T-helper 2 cell treated with Interferon-gamma antibody and Interleukin-4, amounts not matched to agents 5 μg/mL and 100 μg/mL, for 36 hours (primary cell): ENCODE measurements at regions not wholly inside any gene's neighbourhood (a gene's known extent, or its start where the extent isn't known, plus 50 kb on each side); places are given as distances from the start of the nearest gene placed in this dataset.

Experiments
- DNase-seq: peaks from one replicate; pipeline ENCODE4 v3.0.0; 2021; ENCODE audit warnings: low spot score
- H3K27ac Mint-ChIP-seq: one replicate; pipeline ENCODE4 v1.8.0; 2021; ENCODE audit warnings: mild to moderate bottlenecking, mixed read lengths
- H3K27me3 Mint-ChIP-seq: one replicate; pipeline ENCODE4 v1.8.0; 2021; ENCODE audit warnings: low read depth, mixed read lengths
- H3K36me3 Mint-ChIP-seq: one replicate; pipeline ENCODE4 v1.8.0; 2021; ENCODE audit warnings: low read depth, mixed read lengths
- H3K4me1 Mint-ChIP-seq: one replicate; pipeline ENCODE4 v1.8.0; 2021; ENCODE audit warnings: low read depth, mixed read lengths
- H3K4me3 Mint-ChIP-seq: one replicate; pipeline ENCODE4 v1.8.0; 2022; ENCODE audit warnings: mild to moderate bottlenecking, moderate library complexity, mixed read lengths
- H3K9me3 Mint-ChIP-seq: one replicate; pipeline ENCODE4 v1.8.0; 2021; ENCODE audit warnings: mixed read lengths

DNA sequence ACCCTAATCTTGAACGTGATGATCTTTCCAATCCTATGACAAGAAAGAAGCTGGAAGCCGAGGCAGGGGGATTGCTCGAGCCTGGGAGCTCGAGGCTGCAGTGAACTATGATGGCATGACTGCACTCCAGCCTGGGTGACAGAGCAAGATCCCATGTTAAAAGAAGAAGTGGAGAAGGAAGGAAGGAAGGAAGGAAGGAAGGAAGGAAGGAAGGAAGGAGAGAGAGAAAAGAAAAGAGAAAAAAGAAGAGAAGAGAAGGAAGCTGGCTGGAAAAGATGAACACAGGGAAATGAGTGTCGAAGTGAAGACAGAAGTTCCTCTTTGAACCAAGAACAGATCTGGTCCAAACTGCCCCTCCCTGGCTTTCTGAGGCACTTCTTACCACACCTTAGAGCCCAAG, 100.5 kb upstream of the PRNP start:
- Mint-ChIP-seq H3K27me3 (peaks cover 20% of the 10 kb centered on the region), H3K9me3 (no peaks in the 10 kb centered on the region), H3K36me3 (no peaks in the 10 kb centered on the region), H3K4me1 (peaks cover 1% of the 10 kb centered on the region), H3K4me3 (no peak overlapping the region), H3K27ac (no peak overlapping the region)
- no peak for DNase-seq

DNA sequence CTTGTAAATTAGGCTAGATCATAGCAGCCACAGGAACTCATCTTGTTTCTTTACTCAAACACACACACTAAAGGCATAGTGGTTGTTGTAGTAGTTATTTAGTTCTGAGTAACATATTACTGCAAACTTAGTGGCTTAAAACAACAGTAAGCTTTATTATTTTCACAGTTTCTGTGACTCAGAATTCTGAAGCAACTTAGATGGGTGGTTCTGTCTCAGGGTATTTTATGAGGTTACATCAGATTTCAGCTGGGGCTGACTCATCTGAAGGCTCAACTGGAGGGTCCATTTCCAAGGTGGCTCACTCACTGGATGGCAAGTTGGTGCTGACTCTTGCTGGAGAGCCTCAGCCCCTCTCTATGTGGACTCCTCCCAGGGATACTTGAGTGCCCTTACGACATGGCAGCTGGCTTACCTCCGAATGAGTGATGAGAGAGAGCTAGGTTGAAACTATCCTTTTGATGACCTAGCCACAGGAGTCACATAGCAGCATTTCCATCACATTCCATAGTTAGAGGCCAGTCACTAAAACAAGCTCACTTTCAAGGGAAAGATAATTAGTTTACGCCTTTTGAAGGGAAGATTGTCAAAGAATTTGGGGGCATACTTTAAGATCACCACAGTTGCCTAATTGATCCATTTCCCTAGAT, 101.0 kb upstream of the PRNP start:
- no peak for DNase-seq
- H3K4me3 Mint-ChIP-seq: no peak overlapping the region
- H3K4me1 Mint-ChIP-seq: peaks cover 1% of the 10 kb centered on the region
- no peaks in the 10 kb centered on the region for H3K9me3 Mint-ChIP-seq
- H3K27me3 Mint-ChIP-seq: peaks cover 18% of the 10 kb centered on the region
- H3K36me3 Mint-ChIP-seq: no peaks in the 10 kb centered on the region
- no peak overlapping the region for H3K27ac Mint-ChIP-seq

DNA sequence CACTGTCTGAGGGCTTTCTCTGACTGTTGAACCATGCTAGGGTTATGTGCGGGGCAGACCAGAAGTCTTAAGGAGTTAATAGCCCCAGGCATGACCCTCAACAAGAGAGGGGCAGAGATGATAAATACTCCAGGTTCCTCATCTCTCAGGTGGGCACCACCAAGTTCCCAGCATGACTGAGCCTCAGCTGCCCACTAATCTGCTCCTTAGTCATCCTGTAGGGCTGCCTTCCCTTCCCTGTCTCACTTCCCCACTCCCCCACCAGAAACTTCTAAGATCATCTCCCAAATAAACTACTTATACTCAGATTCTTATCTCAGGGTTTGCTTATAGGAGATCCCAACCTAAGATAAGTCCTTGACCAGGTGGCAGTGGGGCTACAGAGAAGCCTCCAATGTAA, 101.7 kb upstream of the PRNP start:
- DNase-seq: no peak
- Mint-ChIP-seq H3K9me3 (no peaks in the 10 kb centered on the region), H3K4me1 (peaks cover 1% of the 10 kb centered on the region), H3K36me3 (no peaks in the 10 kb centered on the region), H3K27ac (no peak overlapping the region), H3K4me3 (no peak overlapping the region), H3K27me3 (peaks cover 21% of the 10 kb centered on the region)

DNA sequence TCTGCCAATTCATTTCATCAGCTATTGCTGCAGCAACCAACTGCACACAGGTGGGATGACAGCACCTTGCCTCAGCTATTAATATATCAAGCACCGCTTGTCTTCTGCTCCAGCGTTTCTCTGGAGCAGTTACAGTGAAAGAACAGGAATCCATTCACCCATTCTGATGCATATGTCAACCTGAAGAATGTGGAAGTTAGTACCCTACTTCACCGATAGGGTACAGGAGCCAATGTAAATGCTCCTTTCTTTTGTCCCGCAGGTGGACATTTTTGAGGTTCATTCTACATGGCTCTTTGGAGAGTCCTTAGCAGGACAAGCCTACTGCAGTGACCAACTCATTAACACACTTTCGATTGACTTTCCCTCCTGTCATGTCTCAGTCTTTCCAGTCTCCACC, 104.4 kb upstream of the PRNP start:
- Mint-ChIP-seq H3K36me3 (no peaks in the 10 kb centered on the region), H3K9me3 (no peaks in the 10 kb centered on the region), H3K27me3 (peaks cover 35% of the 10 kb centered on the region)

DNA sequence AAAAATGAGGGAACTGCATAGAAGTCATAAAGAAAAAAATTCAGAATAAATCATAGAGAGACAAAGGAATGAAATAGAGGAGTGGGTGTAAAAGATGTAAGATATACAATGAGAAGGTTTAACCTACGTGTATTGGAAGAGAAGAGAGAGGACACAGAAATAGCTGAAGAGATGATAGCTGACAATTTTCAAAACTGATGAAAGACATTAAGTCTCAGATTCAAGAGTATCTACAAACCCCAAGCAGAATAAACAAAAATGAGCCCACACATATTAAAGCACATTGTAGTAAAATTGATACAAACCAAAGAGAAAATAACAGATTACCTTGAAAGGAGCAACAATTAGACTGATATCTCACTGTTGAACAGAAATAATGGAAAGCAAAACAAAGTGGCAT, 107.9 kb upstream of the PRNP start:
- Mint-ChIP-seq H3K4me3 (no peak overlapping the region), H3K27me3 (peaks cover 45% of the 10 kb centered on the region), H3K9me3 (no peaks in the 10 kb centered on the region), H3K36me3 (no peaks in the 10 kb centered on the region), H3K27ac (no peak overlapping the region), H3K4me1 (peaks cover 5% of the 10 kb centered on the region)
- DNase-seq: no peak

More for the DNA sequence above, 104.4 kb upstream of the PRNP start:
- no peak overlapping the region for H3K4me3 Mint-ChIP-seq
- H3K4me1 Mint-ChIP-seq: peaks cover 1% of the 10 kb centered on the region
- no peak for DNase-seq
- H3K27ac Mint-ChIP-seq: no peak overlapping the region

DNA sequence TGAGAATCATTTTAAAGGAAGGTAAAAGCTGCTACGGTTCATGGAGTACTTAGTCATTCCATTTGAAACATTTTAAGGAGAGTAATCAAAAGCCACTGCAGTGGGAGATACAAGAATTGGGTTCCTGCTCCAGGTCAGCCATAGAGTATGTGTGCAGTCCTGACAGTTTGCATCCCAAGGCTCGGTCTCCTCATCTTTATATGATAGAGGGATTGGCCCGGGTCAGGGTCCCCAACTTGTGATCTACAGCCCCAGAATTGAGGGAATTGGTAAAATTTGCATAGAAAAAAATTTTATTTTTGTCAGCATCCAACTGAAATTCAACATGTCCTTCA, 111.9 kb upstream of the PRNP start:
- Mint-ChIP-seq H3K36me3 (no peaks in the 10 kb centered on the region), H3K4me1 (peaks cover 5% of the 10 kb centered on the region), H3K4me3 (no peak overlapping the region), H3K27ac (no peak overlapping the region), H3K27me3 (peaks cover 31% of the 10 kb centered on the region), H3K9me3 (no peaks in the 10 kb centered on the region)
- no peak for DNase-seq

DNA sequence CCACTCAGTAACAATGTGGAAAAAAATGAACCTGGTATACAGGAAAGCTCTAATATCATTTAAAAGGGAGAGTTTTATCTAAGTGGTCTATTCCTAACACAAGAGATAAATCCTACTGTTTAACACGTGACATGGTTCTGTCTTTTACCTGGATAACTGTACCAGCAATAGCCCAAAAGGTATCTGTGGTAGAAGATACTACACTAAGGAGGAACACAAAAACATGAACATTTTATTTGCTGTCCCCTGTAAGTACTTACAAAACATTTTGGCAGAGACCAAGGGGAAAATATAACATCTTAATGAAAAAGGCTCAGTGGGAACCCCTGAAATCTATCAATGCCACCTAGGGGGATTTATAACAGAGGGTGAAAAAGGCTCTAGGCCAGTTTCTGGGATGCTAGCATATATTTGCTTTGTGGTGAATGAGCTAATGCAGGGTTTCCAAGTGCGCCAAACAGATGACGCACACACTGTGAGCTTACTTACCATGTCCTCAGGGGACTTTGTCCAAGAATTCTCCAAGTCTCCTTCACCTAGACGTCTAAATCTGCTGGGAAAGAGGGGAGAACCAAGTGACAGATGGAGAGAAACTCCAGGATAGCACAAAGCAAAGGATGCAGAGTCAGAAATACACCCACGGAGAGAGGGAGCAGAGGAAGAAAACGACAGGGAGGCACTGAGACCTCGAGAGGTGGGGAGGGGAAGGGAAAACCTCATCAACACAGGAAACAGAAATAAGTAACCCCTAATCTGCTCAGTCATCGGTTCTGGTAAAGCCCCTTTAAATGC, 112.5 kb upstream of the PRNP start:
- no peaks in the 10 kb centered on the region for H3K36me3 Mint-ChIP-seq
- H3K9me3 Mint-ChIP-seq: no peaks in the 10 kb centered on the region
- peaks cover 28% of the 10 kb centered on the region for H3K27me3 Mint-ChIP-seq
- DNase-seq: no peak
- H3K27ac Mint-ChIP-seq: no peak overlapping the region
- peaks cover 5% of the 10 kb centered on the region for H3K4me1 Mint-ChIP-seq
- H3K4me3 Mint-ChIP-seq: no peak overlapping the region

DNA sequence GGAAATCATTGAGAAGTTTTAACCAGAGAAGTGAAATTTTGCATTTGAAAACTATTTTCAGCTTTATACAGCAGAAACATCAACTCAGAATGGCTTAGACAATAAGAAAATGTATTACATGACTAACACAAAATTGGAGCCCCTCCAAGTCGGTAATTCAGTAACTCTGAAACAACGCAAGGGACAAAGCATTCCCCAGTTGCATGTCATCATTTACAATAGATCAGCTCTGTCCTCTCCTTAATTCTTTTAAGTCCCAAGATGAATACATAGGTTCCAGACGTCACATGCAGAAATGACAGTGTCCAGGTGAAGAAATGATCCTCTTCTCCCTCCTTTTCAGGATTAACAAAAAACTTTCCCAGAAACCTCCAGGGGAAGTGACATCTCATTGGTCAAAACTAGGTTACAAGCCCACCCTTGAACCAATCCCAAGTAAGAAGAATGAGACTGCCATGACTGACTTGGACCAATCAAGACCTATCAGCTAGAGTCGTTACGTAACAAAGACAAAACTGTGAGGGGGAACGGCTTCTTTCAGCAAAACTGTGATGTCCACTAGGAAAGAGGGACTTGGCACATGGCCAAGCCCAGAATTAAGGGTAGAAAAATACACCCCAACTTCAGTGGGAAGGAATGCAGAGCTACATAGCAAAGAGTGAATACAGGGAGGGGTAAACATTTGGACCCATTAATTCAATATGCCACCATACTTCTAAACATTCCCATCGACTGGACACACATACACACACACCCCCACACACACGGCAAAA, 114.3 kb upstream of the PRNP start:
- Mint-ChIP-seq H3K4me1 (peaks cover 5% of the 10 kb centered on the region), H3K9me3 (no peaks in the 10 kb centered on the region), H3K4me3 (no peak overlapping the region), H3K27ac (no peak overlapping the region), H3K27me3 (peaks cover 16% of the 10 kb centered on the region), H3K36me3 (no peaks in the 10 kb centered on the region)
- no peak for DNase-seq

DNA sequence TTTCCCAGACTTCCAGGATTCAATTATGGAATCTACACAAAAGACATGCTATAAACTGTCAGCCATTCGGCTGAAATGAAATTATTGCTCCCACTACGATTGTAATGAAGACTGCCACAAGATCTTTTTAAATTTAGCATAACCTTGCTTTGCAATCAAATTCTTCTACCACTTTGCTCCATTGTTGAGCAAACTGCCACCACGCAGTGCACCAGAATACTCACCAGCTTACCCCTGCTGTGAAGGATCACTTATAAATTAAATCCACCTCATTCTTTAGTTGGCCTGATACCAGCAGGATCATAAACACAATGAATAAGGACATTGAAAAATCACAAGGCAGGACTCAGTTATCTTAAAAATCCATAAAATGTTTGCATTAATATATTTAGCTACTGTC, 116.4 kb upstream of the PRNP start:
- H3K4me1 Mint-ChIP-seq: peaks cover 5% of the 10 kb centered on the region
- no peaks in the 10 kb centered on the region for H3K36me3 Mint-ChIP-seq
- H3K9me3 Mint-ChIP-seq: no peaks in the 10 kb centered on the region
- H3K27ac Mint-ChIP-seq: no peak overlapping the region
- peaks cover 8% of the 10 kb centered on the region for H3K27me3 Mint-ChIP-seq
- DNase-seq: no peak
- H3K4me3 Mint-ChIP-seq: no peak overlapping the region

DNA sequence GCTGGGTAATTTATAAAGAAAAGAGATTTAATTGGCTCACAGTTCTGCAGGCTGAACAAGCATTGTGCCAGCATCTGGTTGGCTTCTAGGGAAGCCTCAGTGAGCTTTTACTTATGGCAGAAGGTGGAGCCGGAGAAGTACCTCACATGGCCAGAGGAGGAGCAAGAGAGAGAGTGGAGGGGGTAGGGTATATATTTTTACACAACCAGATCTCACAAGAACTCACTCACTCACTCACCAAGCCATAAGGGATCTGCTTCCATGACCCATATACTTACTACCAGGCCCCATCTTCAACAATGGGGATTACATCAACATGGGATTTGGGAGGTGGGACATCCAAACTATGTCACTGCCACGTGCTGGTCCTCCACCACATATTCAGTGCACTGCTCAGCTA, 117.2 kb upstream of the PRNP start:
- H3K27me3 Mint-ChIP-seq: peaks cover 12% of the 10 kb centered on the region
- H3K27ac Mint-ChIP-seq: no peak overlapping the region
- H3K4me3 Mint-ChIP-seq: no peak overlapping the region
- no peaks in the 10 kb centered on the region for H3K36me3 Mint-ChIP-seq
- H3K9me3 Mint-ChIP-seq: no peaks in the 10 kb centered on the region
- DNase-seq: no peak
- peaks cover 3% of the 10 kb centered on the region for H3K4me1 Mint-ChIP-seq

DNA sequence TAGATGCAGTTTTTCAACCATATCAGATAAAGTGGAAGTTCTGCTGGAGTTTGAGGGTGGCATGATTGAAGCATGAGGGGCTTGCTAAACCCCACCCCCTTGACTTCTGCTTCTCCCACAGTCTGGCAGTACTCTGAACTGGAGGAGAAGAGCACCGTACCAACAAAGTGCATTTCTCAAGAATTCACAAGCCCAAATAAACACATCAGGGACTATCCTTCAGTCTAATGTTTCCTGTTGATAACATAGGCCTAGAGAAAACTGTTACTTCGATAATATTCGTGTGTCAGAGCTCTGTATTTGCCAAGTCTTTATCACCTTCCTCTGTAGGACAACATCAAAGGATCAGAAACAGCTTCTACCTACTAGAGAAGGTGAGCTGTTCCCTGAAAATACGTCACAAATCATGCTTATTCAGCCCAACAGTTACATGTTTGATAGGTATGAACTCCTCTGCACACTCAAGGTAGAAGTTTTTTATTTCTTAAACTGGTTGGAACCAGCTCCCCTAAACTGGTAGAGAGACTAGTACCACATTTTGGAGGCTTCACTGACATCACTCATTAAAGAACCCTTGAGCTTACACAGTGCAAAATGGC, 117.8 kb upstream of the PRNP start:
- H3K27ac Mint-ChIP-seq: no peak overlapping the region
- no peaks in the 10 kb centered on the region for H3K4me1 Mint-ChIP-seq
- H3K4me3 Mint-ChIP-seq: no peak overlapping the region
- DNase-seq: no peak
- H3K9me3 Mint-ChIP-seq: no peaks in the 10 kb centered on the region
- no peaks in the 10 kb centered on the region for H3K36me3 Mint-ChIP-seq
- H3K27me3 Mint-ChIP-seq: peaks cover 12% of the 10 kb centered on the region

DNA sequence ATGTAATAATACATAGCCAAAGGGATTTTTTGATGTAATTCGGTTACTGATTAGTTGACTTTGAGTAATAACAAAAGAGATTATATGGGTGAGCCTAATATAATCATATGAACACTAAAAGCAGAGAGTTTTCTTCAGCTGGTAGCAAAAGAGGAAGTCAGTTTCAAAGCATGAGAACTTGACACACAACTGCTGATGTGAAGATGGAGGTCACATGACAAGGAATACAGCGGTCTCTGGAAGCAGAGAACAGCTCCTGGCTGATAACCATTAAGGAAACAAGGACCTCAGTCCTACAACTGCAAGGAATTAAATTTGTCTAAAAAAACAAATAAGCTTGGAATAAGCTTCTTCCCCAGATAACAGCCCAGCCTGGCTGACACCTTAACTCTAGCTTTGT, 119.1 kb upstream of the PRNP start:
- DNase-seq: no peak
- H3K9me3 Mint-ChIP-seq: no peaks in the 10 kb centered on the region
- no peak overlapping the region for H3K27ac Mint-ChIP-seq
- peaks cover 9% of the 10 kb centered on the region for H3K27me3 Mint-ChIP-seq
- no peaks in the 10 kb centered on the region for H3K4me1 Mint-ChIP-seq
- no peak overlapping the region for H3K4me3 Mint-ChIP-seq
- no peaks in the 10 kb centered on the region for H3K36me3 Mint-ChIP-seq

DNA sequence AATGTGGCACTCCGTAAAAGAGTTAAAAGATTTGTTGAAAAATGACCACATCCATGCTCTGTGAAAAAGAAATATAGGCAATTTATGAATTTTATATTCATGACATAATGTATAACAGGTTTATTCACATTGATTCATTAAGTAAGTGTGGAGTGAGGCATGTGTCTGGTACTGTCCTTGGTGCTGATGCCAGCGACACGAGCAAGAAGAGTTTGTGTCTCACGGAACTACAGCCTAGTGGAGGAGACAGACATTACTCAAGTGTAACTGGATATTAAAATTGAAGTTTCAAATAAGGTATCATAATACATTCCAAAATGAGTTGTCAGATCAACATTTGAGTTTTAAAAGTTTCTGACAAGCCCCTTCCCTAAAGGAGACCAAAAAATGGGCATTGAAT, 122.7 kb upstream of the PRNP start:
- no peak for DNase-seq
- H3K27ac Mint-ChIP-seq: no peak overlapping the region
- H3K27me3 Mint-ChIP-seq: peaks cover 9% of the 10 kb centered on the region
- no peaks in the 10 kb centered on the region for H3K9me3 Mint-ChIP-seq
- no peak overlapping the region for H3K4me3 Mint-ChIP-seq
- H3K36me3 Mint-ChIP-seq: no peaks in the 10 kb centered on the region
- H3K4me1 Mint-ChIP-seq: no peaks in the 10 kb centered on the region

DNA sequence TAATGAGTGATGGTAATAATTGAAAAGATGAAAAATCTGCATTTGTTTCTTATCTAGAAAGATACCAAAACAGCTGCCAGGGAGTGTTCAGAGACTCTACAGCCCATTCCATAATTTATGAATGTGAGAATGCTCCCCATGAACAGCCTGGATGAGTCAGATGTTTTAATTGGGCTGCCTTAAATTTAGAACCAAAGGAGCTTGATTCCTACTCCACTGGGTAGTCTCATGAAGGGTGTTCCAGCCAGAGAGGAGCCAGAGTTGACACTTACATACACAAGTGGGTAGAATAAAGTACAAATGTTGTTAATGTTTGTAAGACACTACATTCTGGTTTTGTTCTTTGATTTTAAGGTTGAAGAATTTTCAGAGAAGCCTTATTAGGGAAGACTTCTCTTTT, 123.2 kb upstream of the PRNP start:
- Mint-ChIP-seq H3K27me3 (peaks cover 12% of the 10 kb centered on the region), H3K4me3 (no peak overlapping the region), H3K4me1 (no peaks in the 10 kb centered on the region), H3K27ac (no peak overlapping the region), H3K36me3 (no peaks in the 10 kb centered on the region), H3K9me3 (no peaks in the 10 kb centered on the region)
- DNase-seq: no peak
